NCI-H2107 treated with DMSO at 0.1 percent for 48 hours (cell line): ENCODE measurements at regions not wholly inside any gene's neighbourhood (a gene's known extent, or its start where the extent isn't known, plus 50 kb on each side); places are given as distances from the start of the nearest gene placed in this dataset.
A peak's percentile ranks its signal among the peaks of the same experiment; 100 is the strongest.

Experiments used
- DNase-seq: peaks from one replicate; lab custom pipeline; 2025; ENCODE audit not compliant: unreplicated experiment; lab: John Stamatoyannopoulos, UW

DNA sequence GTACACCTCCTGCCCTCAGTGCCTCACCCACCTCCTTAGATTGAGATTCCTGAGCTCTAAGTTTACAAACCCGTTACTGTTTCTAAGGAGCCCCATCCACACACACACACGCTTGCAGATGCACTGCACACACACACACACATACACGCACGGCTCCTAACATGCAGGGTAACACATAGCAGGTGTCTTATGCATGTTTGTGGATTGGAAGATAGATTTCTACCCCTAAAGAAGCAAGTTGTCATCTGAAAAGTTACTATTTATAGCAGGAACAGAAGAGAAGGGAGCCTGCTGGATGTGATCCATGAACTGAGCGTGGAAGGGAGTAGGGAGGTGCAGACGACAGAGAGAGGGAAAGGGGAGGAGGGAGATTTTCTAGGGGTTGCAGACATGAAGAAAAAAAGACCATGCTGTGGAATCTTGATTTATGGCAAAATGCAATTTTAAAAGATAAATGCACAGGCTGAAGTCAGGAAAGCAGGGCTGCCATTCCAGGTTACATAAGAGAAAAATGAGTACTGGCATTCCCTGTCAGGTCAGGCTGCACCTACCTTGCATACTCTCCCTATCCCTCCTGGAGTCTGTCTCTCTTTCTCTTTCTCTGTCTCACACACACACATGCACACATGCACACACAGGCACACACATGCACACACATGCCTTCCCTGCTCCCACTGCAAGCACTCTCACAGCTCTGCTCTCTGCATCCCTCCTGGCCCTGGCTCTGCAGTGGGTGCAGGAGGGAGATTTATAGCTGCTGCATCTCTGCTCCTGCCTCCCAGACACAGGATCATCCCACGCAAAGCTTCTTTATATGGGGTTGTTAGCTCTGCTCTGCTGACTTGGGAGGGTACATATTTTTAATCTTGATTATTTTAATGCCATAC lies 192.6 kb upstream of the MYT1L start:
- DNase-seq: no peak

DNA sequence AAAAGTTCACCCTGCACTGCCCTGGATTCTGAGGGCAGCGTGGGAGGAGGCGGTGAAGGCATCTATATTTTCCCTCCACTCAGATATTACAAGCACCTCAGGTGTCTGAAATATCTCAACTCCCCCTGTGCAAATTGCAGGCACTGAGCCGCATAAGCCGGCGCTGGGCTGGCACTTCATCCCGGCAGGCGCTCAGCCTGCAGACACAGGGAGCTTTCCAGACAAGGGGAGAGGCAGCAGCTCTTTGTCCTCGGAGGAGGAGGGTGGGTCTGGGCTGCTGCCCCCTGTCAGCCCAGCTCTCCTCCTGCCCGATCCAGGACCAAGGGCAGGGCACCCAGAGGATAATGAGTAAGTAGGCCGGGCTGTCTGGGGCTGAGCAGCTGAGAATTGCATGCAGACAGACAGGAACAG lies 189.3 kb upstream of the MYT1L start:
- DNase-seq: no peak

DNA sequence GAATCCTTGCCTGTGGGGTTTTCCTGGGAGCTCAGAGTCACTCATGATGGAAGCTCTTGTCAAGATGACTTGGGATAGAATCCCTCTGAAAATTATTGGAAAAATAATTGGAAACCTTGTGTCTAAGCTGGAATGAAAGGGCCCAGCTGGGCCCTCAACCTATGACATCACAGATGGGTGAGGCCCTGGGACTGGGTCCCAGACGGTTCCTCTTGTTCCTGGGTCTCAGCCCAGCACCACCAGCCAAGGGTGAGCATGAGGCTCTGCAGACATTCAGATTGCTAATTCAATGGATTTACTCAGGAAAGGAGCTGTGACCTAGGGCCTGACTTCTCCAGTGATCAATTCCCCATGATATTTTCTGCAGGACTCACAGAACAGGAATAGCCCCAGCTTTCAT lies 188.3 kb upstream of the MYT1L start:
- no peak for DNase-seq

- DNase-seq: no peak
Observed at GRCh38 chr2:2517399-2517798, 186.3 kb upstream of the MYT1L start.

DNA sequence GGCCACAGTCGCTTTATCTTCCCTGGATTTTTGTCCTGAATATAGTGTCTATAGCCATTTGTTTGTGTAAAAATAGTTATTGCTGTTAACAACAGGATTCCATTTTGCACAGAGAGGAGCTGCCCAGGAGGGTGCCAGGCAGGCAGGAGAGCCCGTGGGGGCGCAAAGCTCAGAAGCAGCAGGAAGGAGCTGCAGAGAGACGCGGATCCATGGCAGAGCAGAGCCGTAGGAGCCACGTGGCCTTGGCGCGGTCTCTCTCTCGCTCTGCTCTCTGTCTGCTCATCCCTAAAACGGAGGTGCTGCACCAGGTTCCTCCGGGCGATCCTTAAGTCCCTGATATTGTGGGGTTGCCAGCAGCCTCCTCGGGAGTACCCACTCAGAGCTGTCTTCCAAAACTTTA lies 185.3 kb upstream of the MYT1L start:
- DNase-seq: no peak

DNA sequence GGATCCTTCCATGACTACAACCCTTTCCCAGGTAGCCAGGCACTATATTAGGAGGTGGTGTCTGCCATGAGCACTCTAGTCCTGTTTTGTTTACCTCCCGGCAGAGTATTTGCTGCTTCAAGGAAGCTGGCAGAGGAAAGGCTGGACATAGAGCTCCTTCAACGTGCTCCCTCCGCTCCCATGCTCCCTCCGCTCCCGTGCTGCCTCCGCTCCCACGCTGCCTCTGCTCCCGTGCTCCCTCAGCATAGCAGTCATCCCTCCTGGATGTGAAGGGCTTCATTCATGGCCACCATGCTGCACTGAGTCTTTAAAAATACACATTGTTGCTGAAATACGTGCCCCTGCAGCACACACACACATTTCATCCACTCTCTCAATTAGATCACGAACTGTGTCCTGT lies 181.9 kb upstream of the MYT1L start:
- no peak for DNase-seq

DNA sequence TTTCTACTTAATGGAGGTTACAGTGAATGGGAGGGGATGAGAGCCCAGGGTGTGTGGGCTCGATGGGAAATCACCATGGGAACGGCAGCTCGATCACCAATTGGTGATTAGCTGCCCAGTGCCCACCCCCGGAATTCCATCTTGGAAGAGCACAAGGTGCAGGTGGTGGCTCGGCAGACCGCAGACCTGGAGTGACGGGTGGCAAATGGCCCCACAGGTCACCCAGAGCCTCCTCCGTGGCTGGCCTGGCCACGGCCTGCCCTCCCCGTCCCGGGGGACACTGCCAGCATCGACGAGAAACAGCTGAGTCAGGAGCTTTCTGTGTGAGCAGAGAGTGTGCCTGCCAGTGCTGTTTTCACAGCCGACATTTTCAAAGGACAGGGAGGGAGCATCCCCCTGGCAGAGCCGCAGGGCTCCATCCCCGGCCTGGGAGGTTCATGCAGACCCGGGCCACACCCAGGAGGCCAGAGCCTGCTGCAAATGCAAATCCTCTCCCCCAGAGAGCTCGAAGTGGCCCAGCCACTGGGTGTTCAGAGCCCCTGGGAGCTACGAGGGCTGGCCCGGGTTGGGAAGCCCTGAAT lies 176.4 kb upstream of the MYT1L start:
- no peak for DNase-seq

DNA sequence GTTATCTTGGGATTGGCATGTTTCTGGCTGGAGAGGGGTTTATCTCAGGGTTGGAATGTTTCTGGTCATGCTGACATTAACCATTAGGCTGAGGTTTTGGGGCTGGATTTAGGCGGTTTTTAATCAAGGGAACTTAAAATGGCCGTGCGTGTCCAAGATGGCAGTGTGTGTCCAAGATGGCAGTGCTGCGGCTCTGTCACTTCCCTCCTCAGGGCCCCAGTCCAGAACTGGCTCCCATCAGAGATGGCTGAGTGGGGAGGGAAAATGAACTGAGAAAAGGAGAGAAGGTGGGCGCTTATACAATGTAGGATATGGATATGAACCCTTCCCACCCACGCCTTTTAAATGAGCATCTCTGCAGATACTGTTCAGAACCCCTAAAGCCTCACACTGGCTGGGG lies 175.5 kb upstream of the MYT1L start:
- DNase-seq: no peak

GRCh38 chr2:2505604-2506003 lies 174.5 kb upstream of the MYT1L start:
- no peak for DNase-seq

DNA sequence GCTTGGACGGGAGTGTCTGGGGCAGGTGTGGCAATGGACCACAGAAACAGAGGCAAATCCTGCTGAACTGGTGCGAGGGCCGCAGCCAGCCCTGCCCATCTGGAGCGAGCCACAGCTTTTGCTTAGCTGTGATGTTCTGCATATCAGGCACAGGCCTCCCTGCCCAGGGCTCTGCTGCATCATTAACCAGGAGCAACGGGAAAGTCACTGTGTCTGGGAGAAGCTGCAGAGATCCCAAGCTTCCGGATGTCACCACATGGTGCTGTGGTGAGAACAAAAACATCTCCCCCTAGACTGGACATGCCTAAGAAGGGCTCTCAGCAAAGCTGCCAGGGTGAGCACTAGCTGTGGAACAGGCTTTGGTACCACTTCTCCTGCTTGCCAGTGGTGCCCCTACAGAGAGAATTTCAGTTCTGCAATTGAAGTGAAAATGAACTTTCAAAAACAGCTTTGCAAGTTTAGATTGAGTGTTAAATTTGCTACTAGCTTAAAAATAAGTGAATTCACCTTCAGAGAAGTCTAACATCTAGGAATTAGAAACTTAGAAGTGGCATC lies 172.9 kb upstream of the MYT1L start:
- DNase-seq: no peak

GRCh38 chr2:2502201-2502549 lies 171.1 kb upstream of the MYT1L start:
- DNase-seq: no peak

- DNase-seq: no peak
Observed at GRCh38 chr2:2501454-2502200, 170.6 kb upstream of the MYT1L start.

- no peak for DNase-seq
Observed at GRCh38 chr2:2495606-2496005, 164.5 kb upstream of the MYT1L start.

DNA sequence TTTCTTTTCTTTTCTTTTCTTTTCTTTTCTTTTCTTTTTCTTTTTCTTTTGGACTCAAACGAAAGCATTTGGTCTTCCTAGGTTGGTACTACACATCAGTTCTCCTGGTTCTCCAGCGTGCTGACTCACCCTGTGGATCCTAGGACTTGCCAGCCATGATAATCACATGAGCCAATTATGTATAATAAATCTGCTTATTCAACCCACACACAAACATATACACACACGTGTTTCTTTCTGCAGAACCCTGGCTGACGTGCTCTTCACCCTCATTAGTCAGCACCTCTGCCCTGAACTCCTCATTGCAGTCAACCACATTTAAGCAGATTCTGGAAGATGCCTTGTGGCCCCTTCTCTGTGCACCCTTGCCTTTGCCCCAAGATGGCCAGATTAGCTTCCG lies 162.4 kb upstream of the MYT1L start:
- DNase-seq: no peak

- no peak for DNase-seq
Observed at GRCh38 chr2:2492800-2493199, 161.7 kb upstream of the MYT1L start.

DNA sequence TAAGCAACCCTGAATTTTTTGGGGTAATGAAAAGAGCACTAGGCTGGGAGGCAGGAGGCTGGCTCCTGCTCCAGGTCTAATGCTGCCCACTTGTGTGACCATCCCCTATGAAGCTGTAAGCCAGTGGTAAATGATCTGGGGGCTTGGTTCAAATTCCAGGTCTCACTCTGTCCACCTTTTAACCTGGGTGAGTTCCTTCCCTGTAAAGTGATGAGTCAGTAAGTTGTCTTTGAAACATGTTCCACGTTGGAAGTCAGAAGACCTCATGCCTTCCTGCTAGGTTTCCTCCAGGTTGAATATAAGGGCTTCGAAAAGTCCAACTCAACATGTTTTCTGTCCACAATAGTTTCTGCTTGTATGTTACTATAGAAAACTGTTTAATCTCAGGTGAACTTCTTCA lies 160.9 kb upstream of the MYT1L start:
- no peak for DNase-seq

DNA sequence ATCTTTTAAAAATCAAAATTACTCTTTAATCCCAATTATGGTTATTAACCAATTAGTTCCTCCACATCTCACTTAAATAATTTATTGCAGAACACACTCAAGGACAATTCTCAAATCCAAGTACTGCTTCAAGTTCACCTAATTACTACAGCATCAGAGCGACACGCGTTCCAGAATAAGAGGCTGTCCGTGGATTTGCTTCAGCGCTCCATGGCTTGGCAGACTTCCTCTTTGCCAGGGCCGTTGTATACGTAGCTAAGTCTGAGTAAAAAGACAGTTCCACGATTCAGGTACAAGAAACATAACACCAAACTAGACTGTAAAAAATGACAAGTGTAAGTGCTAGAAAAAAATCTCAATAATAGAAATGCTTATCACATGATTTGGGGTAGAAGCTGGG lies 153.2 kb upstream of the MYT1L start:
- peak; percentile 75 for DNase-seq

DNA sequence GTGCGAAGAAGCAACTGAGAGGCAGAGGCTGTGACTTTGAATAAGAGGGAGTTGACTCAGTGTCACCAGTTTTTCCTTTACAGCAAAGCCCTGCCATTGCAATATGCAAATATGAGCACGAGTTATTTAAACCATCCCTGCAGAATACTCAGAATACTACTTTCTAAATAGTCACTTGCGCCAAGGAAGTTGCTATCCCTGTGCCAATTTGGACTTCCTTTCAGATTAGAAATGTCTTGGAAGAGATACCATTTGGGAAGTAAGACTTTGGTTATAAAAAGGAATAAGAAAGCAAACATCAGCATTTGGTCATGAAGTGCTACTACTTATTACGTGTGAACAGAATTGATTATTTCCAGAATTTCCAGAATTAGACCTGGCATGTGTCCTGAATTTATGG lies 151.8 kb upstream of the MYT1L start:
- no peak for DNase-seq

- DNase-seq: peak; percentile 39
Observed at GRCh38 chr2:2472881-2473280, 141.8 kb upstream of the MYT1L start.

GRCh38 chr2:2472044-2472443 lies 141.0 kb upstream of the MYT1L start:
- no peak for DNase-seq

DNA sequence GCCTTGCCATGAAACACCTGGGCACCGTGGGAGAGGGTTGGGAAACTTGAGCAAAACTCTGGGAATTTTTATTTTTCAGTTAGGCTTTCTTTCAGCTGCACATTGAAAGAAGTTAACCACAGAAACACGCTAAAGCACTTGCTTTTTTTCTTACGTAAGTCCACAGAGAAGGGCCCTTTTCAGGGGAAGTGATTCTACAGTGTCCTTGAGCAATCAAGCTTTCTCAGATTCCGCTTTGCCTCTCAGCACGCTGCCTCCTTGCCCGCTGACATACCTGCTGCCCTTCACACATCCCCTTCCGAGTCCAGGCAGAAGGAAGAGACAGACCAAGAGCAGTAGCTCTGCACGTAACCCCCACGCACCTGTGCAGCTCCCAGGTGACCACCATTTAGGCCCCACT lies 135.5 kb upstream of the MYT1L start:
- DNase-seq: no peak

- DNase-seq: peak; percentile 85
Observed at GRCh38 chr2:2464643-2465042, 133.6 kb upstream of the MYT1L start.
